SK-N-SH (cell line): ENCODE measurements at regions not wholly inside any gene's neighbourhood (a gene's known extent, or its start where the extent isn't known, plus 50 kb on each side); places are given as distances from the start of the nearest gene placed in this dataset.

Experiments
- CTCF ChIA-PET: fragments of 300-600, 350-600 bp; formaldehyde crosslinking; extraction: SDS; loops from one replicate; lab custom pipeline; 2021; lab: Yijun Ruan, JAX
- POLR2A ChIA-PET: fragments of 350-600 bp; sonication (Branson Sonifier 250); formaldehyde crosslinking; extraction: SDS; loops from one replicate; lab custom pipeline; 2020; ENCODE audit warnings: antibody characterized with exemption, inconsistent platforms; lab: Yijun Ruan, JAX
- DNase-seq: peaks from one replicate; pipeline ENCODE4 v3.0.0; 2012
- H2AFZ ChIP-seq: fragments of 200-600 bp; sonication (generic); 2 replicates; pipeline ENCODE4 v1.8.1; 2016; ENCODE audit warnings: antibody characterized with exemption, mild to moderate bottlenecking, low read depth
- H3F3A ChIP-seq: fragments of 200-600 bp; sonication (generic); replicated peaks from 2 replicates; pipeline ENCODE3; 2016; ENCODE audit warnings: antibody characterized with exemption, mild to moderate bottlenecking; ENCODE audit not compliant: insufficient read depth
- H3K27ac ChIP-seq, 2 experiments: fragments of 200-500 bp in 1 of 2; fragments of 200-600 bp in 1 of 2; sonication (Bioruptor generic) in 1 of 2; sonication (generic), shearing (Covaris generic) in 1 of 2; 2 replicates each; pipeline versions ENCODE4 v1.5.1 to v1.6.1; 2014 to 2016; ENCODE audit warnings: low read depth in 2 of 2, inconsistent platforms in 1 of 2, low read length in 1 of 2, mild to moderate bottlenecking in 1 of 2, mixed read lengths in 1 of 2
- H3K27me3 ChIP-seq: fragments of 200-600 bp; sonication (generic), shearing (Covaris generic); 2 replicates; pipeline ENCODE4 v1.6.1; 2016; ENCODE audit warnings: mixed run types; ENCODE audit not compliant: insufficient read depth
- H3K36me3 ChIP-seq, 2 experiments: fragments of 200-500 bp in 1 of 2; fragments of 200-600 bp in 1 of 2; sonication (Bioruptor generic) in 1 of 2; sonication (generic) in 1 of 2; replicated peaks in 1 of 2; 2 replicates each; pipeline versions ENCODE3 to v1.5.1; 2014 to 2016; ENCODE audit warnings: low read length in 1 of 2, mild to moderate bottlenecking in 1 of 2; ENCODE audit not compliant: insufficient read depth in 2 of 2, control insufficient read depth in 1 of 2
- H3K4me1 ChIP-seq, 2 experiments: fragments of 200-500 bp in 1 of 2; fragments of 200-600 bp in 1 of 2; sonication (Bioruptor generic) in 1 of 2; sonication (generic), shearing (Covaris generic) in 1 of 2; 2 replicates each; pipeline versions ENCODE4 v1.5.1 to v1.6.1; 2014 to 2016; ENCODE audit warnings: low read depth in 1 of 2, low read length in 1 of 2, mixed run types in 1 of 2; ENCODE audit not compliant: insufficient read depth in 2 of 2, control insufficient read depth in 1 of 2
- H3K4me2 ChIP-seq: fragments of 200-600 bp; sonication (generic), shearing (Covaris generic); 2 replicates; pipeline ENCODE4 v1.6.1; 2017; ENCODE audit warnings: mixed run types
- H3K4me3 ChIP-seq, 2 experiments: fragments of 200-500 bp in 1 of 2; fragments of 200-600 bp in 1 of 2; sonication (Bioruptor generic) in 1 of 2; sonication (generic), shearing (Covaris generic) in 1 of 2; 2 replicates each; pipeline versions ENCODE4 v1.5.1 to v1.8.1; 2014 to 2016; ENCODE audit warnings: low read depth in 2 of 2, inconsistent platforms in 1 of 2, low read length in 1 of 2, mild to moderate bottlenecking in 1 of 2, mixed read lengths in 1 of 2, moderate library complexity in 1 of 2
- H3K79me2 ChIP-seq: fragments of 200-600 bp; sonication (generic); 2 replicates; pipeline ENCODE4 v1.8.1; 2017; ENCODE audit warnings: mild to moderate bottlenecking; ENCODE audit not compliant: insufficient read depth
- H3K9ac ChIP-seq: fragments of 200-600 bp; sonication (generic); 2 replicates; pipeline ENCODE4 v1.6.1; 2017; ENCODE audit warnings: mixed run types
- H3K9me2 ChIP-seq: fragments of 200-600 bp; sonication (generic); 2 replicates; pipeline ENCODE4 v1.6.1; 2017; ENCODE audit warnings: mixed run types
- H3K9me3 ChIP-seq: fragments of 200-600 bp; sonication (generic); 2 replicates; pipeline ENCODE4 v1.6.1; 2017; ENCODE audit warnings: mixed run types, mild to moderate bottlenecking, moderate library complexity
- H4K20me1 ChIP-seq: fragments of 200-600 bp; sonication (generic); 2 replicates; pipeline ENCODE4 v1.6.1; 2017; ENCODE audit warnings: mild to moderate bottlenecking, mixed run types; ENCODE audit not compliant: insufficient read depth
- CHD2 ChIP-seq: fragments of 150-350 bp; IDR thresholded peaks from 2 replicates; pipeline ENCODE4 v1.6.1; 2018; ENCODE audit warnings: low read length; ENCODE audit not compliant: partially characterized antibody
- CTCF ChIP-seq: fragments of 200-600 bp; sonication (generic); IDR thresholded peaks from 2 replicates; pipeline ENCODE4 v1.6.1; 2017; ENCODE audit warnings: antibody characterized with exemption, mild to moderate bottlenecking, moderate library complexity
- EZH2phosphoT487 ChIP-seq: fragments of 200-600 bp; sonication (generic); IDR thresholded peaks from 2 replicates; pipeline ENCODE4 v1.6.1; 2017; ENCODE audit warnings: low read depth, mixed run types, mild to moderate bottlenecking, antibody characterized with exemption, moderate library complexity, borderline replicate concordance
- FOXJ3 ChIP-seq: sonication (generic); formaldehyde crosslinking; IDR thresholded peaks from 2 replicates; pipeline ENCODE4 v1.5.1; 2020; ENCODE audit warnings: mild to moderate bottlenecking, missing genetic modification reagents
- GABPA ChIP-seq: IDR thresholded peaks from 2 replicates; pipeline ENCODE4 v1.4.0; 2012; ENCODE audit warnings: low read depth, mild to moderate bottlenecking
- MAX ChIP-seq: IDR thresholded peaks from 2 replicates; pipeline ENCODE4 v1.4.0; 2012; ENCODE audit warnings: low read depth
- MEF2A ChIP-seq: IDR thresholded peaks from 2 replicates; pipeline ENCODE4 v1.4.0; 2012; ENCODE audit warnings: low read depth, borderline replicate concordance
- NFIC ChIP-seq: IDR thresholded peaks from 2 replicates; pipeline ENCODE4 v1.4.0; 2012; ENCODE audit warnings: borderline replicate concordance
- RAD21 ChIP-seq: IDR thresholded peaks from 2 replicates; pipeline ENCODE4 v1.6.1; 2012; ENCODE audit warnings: mild to moderate bottlenecking, low read length
- RXRA ChIP-seq: IDR thresholded peaks from 2 replicates; pipeline ENCODE4 v1.4.0; 2012; ENCODE audit warnings: low read depth, mild to moderate bottlenecking, borderline replicate concordance
- TCF12 ChIP-seq: IDR thresholded peaks from 2 replicates; pipeline ENCODE4 v1.4.0; 2012
- USF1 ChIP-seq: IDR thresholded peaks from 2 replicates; pipeline ENCODE4 v1.4.0; 2012; ENCODE audit warnings: low read depth, borderline replicate concordance
- USF2 ChIP-seq: fragments of 150-350 bp; IDR thresholded peaks from 2 replicates; pipeline ENCODE4 v1.6.1; 2017; ENCODE audit warnings: antibody characterized with exemption, low read length, low read depth, borderline replicate concordance
- YY1 ChIP-seq: IDR thresholded peaks from 2 replicates; pipeline ENCODE4 v1.4.0; 2012; ENCODE audit warnings: low read depth, mild to moderate bottlenecking
- WGBS: methylation state at CpG from one replicate; pipeline ENCODE4 v1.1.6; 2017; ENCODE audit warnings: low lambda C conversion rate; 5-methylcytosine and 5-hydroxymethylcytosine counted together
- TF ChIP-seq, protein P1 (sequence below): IDR thresholded peaks from 2 replicates; pipeline ENCODE4 v1.4.0; 2012; ENCODE audit warnings: low read depth, borderline replicate concordance

GRCh38 chr5:93010616-93011015, 570.4 kb downstream of the NR2F1-AS1 start:
- Histone ChIP-seq H2AFZ (no peak overlapping the region), H3F3A (no peaks in the 10 kb centered on the region)
- no peak for DNase-seq
- TF ChIP-seq MAX (no peak), CTCF (no peak), GABPA (no peak)
- TF ChIP-seq, all 33 proteins: peak for 0
- Histone ChIP-seq H3K79me2 (no peaks in the 10 kb centered on the region), H3K9me2 (no peaks in the 10 kb centered on the region), H3K9ac (no peak overlapping the region), H3K36me3 (no peaks in the 10 kb centered on the region), H3K4me2 (no peak overlapping the region), H3K27ac (no peak overlapping the region), H3K27me3 (no peaks in the 10 kb centered on the region), H3K9me3 (no peaks in the 10 kb centered on the region), H4K20me1 (no peaks in the 10 kb centered on the region), H3K4me3 (no peak overlapping the region), H3K4me1 (no peaks in the 10 kb centered on the region)
- ChIA-PET CTCF (interaction anchor here (1.4 kb wide), 1 partner anchor 8 kb away, joined by 4 read pairs; no protein-coding TSS in a partner anchor), POLR2A (no interaction called here)
- WGBS: 96% methylated on average over 1 of the region's 1 CpG

DNA sequence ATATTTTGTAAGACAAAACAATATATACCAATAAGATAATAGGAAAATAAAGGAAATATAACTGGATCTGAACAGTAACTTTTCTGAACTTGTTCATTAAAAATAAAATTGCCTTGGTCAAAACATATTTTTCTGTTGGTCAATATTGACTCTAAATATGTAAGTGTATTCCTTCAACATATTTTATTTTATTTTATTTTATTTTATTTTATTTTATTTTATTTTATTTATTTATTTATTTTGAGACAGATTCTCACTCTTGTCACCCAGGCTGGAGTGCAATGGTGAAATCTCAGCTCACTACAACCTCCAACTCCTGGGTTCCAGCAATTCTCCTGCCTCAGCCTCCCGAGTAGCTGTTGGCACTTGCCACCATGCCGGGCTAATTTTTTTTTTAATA, 571.0 kb downstream of the NR2F1-AS1 start:
- H3K9me3 ChIP-seq: no peaks in the 10 kb centered on the region
- ChIA-PET CTCF (interaction anchor here (1.4 kb wide), 1 partner anchor 9 kb away, joined by 4 read pairs; no protein-coding TSS in a partner anchor), POLR2A (no interaction called here)
- 98% methylated on average over 2 of the region's 2 CpGs for WGBS
- no peak overlapping the region for H3K4me3 ChIP-seq
- no peak for TF ChIP-seq NFIC
- no peak for TF ChIP-seq RAD21
- TF ChIP-seq EZH2phosphoT487: no peak
- TF ChIP-seq YY1: no peak
- no peak for TF ChIP-seq MAX
- no peak for TF ChIP-seq CHD2
- TF ChIP-seq USF2: no peak
- TF ChIP-seq FOXJ3 (CRISPR knock-in tag): no peak
- no peak for TF ChIP-seq USF1
- no peak for TF ChIP-seq TCF12
- no peak for TF ChIP-seq MEF2A
- TF ChIP-seq, protein P1, sequence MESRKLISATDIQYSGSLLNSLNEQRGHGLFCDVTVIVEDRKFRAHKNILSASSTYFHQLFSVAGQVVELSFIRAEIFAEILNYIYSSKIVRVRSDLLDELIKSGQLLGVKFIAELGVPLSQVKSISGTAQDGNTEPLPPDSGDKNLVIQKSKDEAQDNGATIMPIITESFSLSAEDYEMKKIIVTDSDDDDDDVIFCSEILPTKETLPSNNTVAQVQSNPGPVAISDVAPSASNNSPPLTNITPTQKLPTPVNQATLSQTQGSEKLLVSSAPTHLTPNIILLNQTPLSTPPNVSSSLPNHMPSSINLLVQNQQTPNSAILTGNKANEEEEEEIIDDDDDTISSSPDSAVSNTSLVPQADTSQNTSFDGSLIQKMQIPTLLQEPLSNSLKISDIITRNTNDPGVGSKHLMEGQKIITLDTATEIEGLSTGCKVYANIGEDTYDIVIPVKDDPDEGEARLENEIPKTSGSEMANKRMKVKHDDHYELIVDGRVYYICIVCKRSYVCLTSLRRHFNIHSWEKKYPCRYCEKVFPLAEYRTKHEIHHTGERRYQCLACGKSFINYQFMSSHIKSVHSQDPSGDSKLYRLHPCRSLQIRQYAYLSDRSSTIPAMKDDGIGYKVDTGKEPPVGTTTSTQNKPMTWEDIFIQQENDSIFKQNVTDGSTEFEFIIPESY: no peak
- no peak for TF ChIP-seq RXRA
- no peak for DNase-seq
- H3K9me2 ChIP-seq: no peaks in the 10 kb centered on the region
- no peak overlapping the region for H2AFZ ChIP-seq
- no peak overlapping the region for H3K9ac ChIP-seq
- H3F3A ChIP-seq: no peaks in the 10 kb centered on the region
- no peaks in the 10 kb centered on the region for H3K27me3 ChIP-seq
- H3K36me3 ChIP-seq: no peaks in the 10 kb centered on the region
- no peaks in the 10 kb centered on the region for H3K4me1 ChIP-seq
- H3K79me2 ChIP-seq: no peaks in the 10 kb centered on the region
- no peak overlapping the region for H3K27ac ChIP-seq
- H3K4me2 ChIP-seq: no peak overlapping the region
- H4K20me1 ChIP-seq: no peaks in the 10 kb centered on the region
